GM12873 (cell line): ENCODE measurements at regions not wholly inside any gene's neighbourhood (a gene's known extent, or its start where the extent isn't known, plus 50 kb on each side); places are given as distances from the start of the nearest gene placed in this dataset.

ENCODE experiments used
- CTCF ChIP-seq: IDR thresholded peaks from 2 replicates; pipeline ENCODE4 v1.5.1; 2012; ENCODE audit warnings: low read depth, mild to moderate bottlenecking, moderate library complexity, low read length, control low read depth; ENCODE audit not compliant: insufficient read depth; ENCODE audit errors: missing control alignments

GRCh38 chr18:25453556-25454269 lies 101.7 kb upstream of the ZNF521 start:
- TF ChIP-seq CTCF = no peak

GRCh38 chr18:25451077-25451658 lies 99.2 kb upstream of the ZNF521 start:
- TF ChIP-seq CTCF = no peak

- no peak for TF ChIP-seq CTCF
Observed at GRCh38 chr18:25449046-25449445, 97.1 kb upstream of the ZNF521 start.

- TF ChIP-seq CTCF = no peak
Observed at GRCh38 chr18:25446972-25447371, 95.0 kb upstream of the ZNF521 start.

- TF ChIP-seq CTCF = no peak
Observed at GRCh38 chr18:25445430-25445829, 93.5 kb upstream of the ZNF521 start.

GRCh38 chr18:25443776-25444175 lies 91.8 kb upstream of the ZNF521 start:
- TF ChIP-seq CTCF = no peak

GRCh38 chr18:25435149-25435782 lies 83.3 kb upstream of the ZNF521 start:
- TF ChIP-seq CTCF = no peak
